Activated CD8-positive, alpha-beta memory T cell treated with anti-CD3 and anti-CD28 coated beads, Interleukin-2, amount 10 ng/mL, durations not matched to agents 7 days and 5 days (primary cell): ENCODE measurements at regions not wholly inside any gene's neighbourhood (a gene's known extent, or its start where the extent isn't known, plus 50 kb on each side); places are given as distances from the start of the nearest gene placed in this dataset.

ENCODE experiments used
- ATAC-seq: fragments of 150-1000 bp; cut with Tn5 transposase; one replicate; pipeline ENCODE4 v1.10.0; 2021; ENCODE audit warnings: moderate library complexity
- CTCF ChIA-PET: fragments of 350-600 bp; sonication (Branson Sonifier 250); formaldehyde crosslinking; loops from one replicate; lab custom pipeline; 2021; ENCODE audit warnings: antibody characterized with exemption; lab: Charles Lee
- DNase-seq: peaks from one replicate; pipeline ENCODE4 v3.0.0-alpha.2; 2020
- H3K27ac Mint-ChIP-seq: one replicate; pipeline ENCODE4 v1.8.0; 2021; ENCODE audit warnings: mild to moderate bottlenecking, mixed read lengths
- H3K27me3 Mint-ChIP-seq: one replicate; pipeline ENCODE4 v1.8.0; 2021; ENCODE audit warnings: mixed read lengths
- H3K36me3 Mint-ChIP-seq: one replicate; pipeline ENCODE4 v1.8.0; 2021; ENCODE audit warnings: mild to moderate bottlenecking, mixed read lengths
- H3K4me1 Mint-ChIP-seq: one replicate; pipeline ENCODE4 v1.8.0; 2021; ENCODE audit warnings: mixed read lengths
- H3K4me3 Mint-ChIP-seq: one replicate; pipeline ENCODE4 v1.8.0; 2021; ENCODE audit warnings: mild to moderate bottlenecking, moderate library complexity, mixed read lengths
- H3K9me3 Mint-ChIP-seq: one replicate; pipeline ENCODE4 v1.8.0; 2022; ENCODE audit warnings: low read depth, mixed read lengths

GRCh38 chr13:18961383-18962117 lies 220.1 kb downstream of the TUBA3C start:
- Mint-ChIP-seq H3K27ac (no peak overlapping the region), H3K27me3 (no peaks in the 10 kb centered on the region), H3K4me3 (no peak overlapping the region), H3K9me3 (peaks cover 12% of the 10 kb centered on the region), H3K36me3 (peaks cover 5% of the 10 kb centered on the region), H3K4me1 (no peaks in the 10 kb centered on the region)
- DNase-seq (no peak), ATAC-seq (no peak)
- CTCF ChIA-PET = no interaction called here

GRCh38 chr13:18960637-18961227 lies 220.9 kb downstream of the TUBA3C start:
- ATAC-seq (no peak), DNase-seq (no peak)
- peaks cover 7% of the 10 kb centered on the region for H3K36me3 Mint-ChIP-seq
- H3K27me3 Mint-ChIP-seq = no peaks in the 10 kb centered on the region
- H3K4me1 Mint-ChIP-seq = no peaks in the 10 kb centered on the region
- no peak overlapping the region for H3K4me3 Mint-ChIP-seq
- no peak overlapping the region for H3K27ac Mint-ChIP-seq
- CTCF ChIA-PET = no interaction called here
- peaks cover 14% of the 10 kb centered on the region for H3K9me3 Mint-ChIP-seq

GRCh38 chr13:18959996-18960395 lies 221.6 kb downstream of the TUBA3C start:
- no peaks in the 10 kb centered on the region for H3K27me3 Mint-ChIP-seq
- H3K9me3 Mint-ChIP-seq = peaks cover 16% of the 10 kb centered on the region
- DNase-seq = no peak
- H3K36me3 Mint-ChIP-seq = peaks cover 7% of the 10 kb centered on the region
- ATAC-seq = no peak
- no peaks in the 10 kb centered on the region for H3K4me1 Mint-ChIP-seq
- no peak overlapping the region for H3K4me3 Mint-ChIP-seq
- H3K27ac Mint-ChIP-seq = no peak overlapping the region
- CTCF ChIA-PET = no interaction called here

GRCh38 chr13:18959229-18959628 lies 222.4 kb downstream of the TUBA3C start:
- no peaks in the 10 kb centered on the region for H3K27me3 Mint-ChIP-seq
- CTCF ChIA-PET = no interaction called here

GRCh38 chr13:18956473-18957078 lies 225.0 kb downstream of the TUBA3C start:
- ATAC-seq (no peak), DNase-seq (no peak)
- Mint-ChIP-seq H3K27me3 (no peaks in the 10 kb centered on the region), H3K27ac (no peak overlapping the region), H3K4me3 (no peak overlapping the region), H3K36me3 (peaks cover 7% of the 10 kb centered on the region), H3K9me3 (peaks cover 18% of the 10 kb centered on the region), H3K4me1 (no peaks in the 10 kb centered on the region)
- CTCF ChIA-PET = no interaction called here

More at GRCh38 chr13:18959229-18959628, 222.4 kb downstream of the TUBA3C start:
- Mint-ChIP-seq H3K9me3 (peaks cover 20% of the 10 kb centered on the region), H3K4me1 (no peaks in the 10 kb centered on the region), H3K4me3 (no peak overlapping the region), H3K36me3 (peaks cover 7% of the 10 kb centered on the region), H3K27ac (no peak overlapping the region)
- no peak for DNase-seq
- ATAC-seq = no peak

- CTCF ChIA-PET = no interaction called here
- no peaks in the 10 kb centered on the region for H3K27me3 Mint-ChIP-seq
Observed at GRCh38 chr13:18954254-18954653, 227.4 kb downstream of the TUBA3C start.

GRCh38 chr13:18953139-18953930 lies 228.3 kb downstream of the TUBA3C start:
- H3K9me3 Mint-ChIP-seq = peaks cover 18% of the 10 kb centered on the region
- H3K4me3 Mint-ChIP-seq = no peak overlapping the region
- no peak overlapping the region for H3K27ac Mint-ChIP-seq
- CTCF ChIA-PET = no interaction called here
- DNase-seq = no peak
- H3K4me1 Mint-ChIP-seq = no peaks in the 10 kb centered on the region
- no peaks in the 10 kb centered on the region for H3K27me3 Mint-ChIP-seq
- H3K36me3 Mint-ChIP-seq = peaks cover 7% of the 10 kb centered on the region
- ATAC-seq = no peak

More at GRCh38 chr13:18954254-18954653, 227.4 kb downstream of the TUBA3C start:
- H3K27ac Mint-ChIP-seq = no peak overlapping the region
- H3K4me1 Mint-ChIP-seq = no peaks in the 10 kb centered on the region
- DNase-seq = no peak
- peaks cover 18% of the 10 kb centered on the region for H3K9me3 Mint-ChIP-seq
- H3K4me3 Mint-ChIP-seq = no peak overlapping the region
- ATAC-seq = no peak
- peaks cover 7% of the 10 kb centered on the region for H3K36me3 Mint-ChIP-seq

- Mint-ChIP-seq H3K9me3 (peaks cover 18% of the 10 kb centered on the region), H3K27ac (no peak overlapping the region), H3K4me3 (no peak overlapping the region), H3K36me3 (peaks cover 7% of the 10 kb centered on the region), H3K27me3 (no peaks in the 10 kb centered on the region), H3K4me1 (no peaks in the 10 kb centered on the region)
- CTCF ChIA-PET = no interaction called here
- ATAC-seq = no peak
- DNase-seq = no peak
Observed at GRCh38 chr13:18952225-18953016, 229.2 kb downstream of the TUBA3C start.

GRCh38 chr13:18951412-18951811 lies 230.2 kb downstream of the TUBA3C start:
- DNase-seq (no peak), ATAC-seq (no peak)
- H3K27me3 Mint-ChIP-seq = no peaks in the 10 kb centered on the region
- H3K4me1 Mint-ChIP-seq = no peaks in the 10 kb centered on the region
- no peak overlapping the region for H3K4me3 Mint-ChIP-seq
- H3K36me3 Mint-ChIP-seq = peaks cover 2% of the 10 kb centered on the region
- CTCF ChIA-PET = no interaction called here
- peaks cover 11% of the 10 kb centered on the region for H3K9me3 Mint-ChIP-seq
- no peak overlapping the region for H3K27ac Mint-ChIP-seq

- Mint-ChIP-seq H3K4me1 (no peaks in the 10 kb centered on the region), H3K36me3 (no peaks in the 10 kb centered on the region), H3K27me3 (no peaks in the 10 kb centered on the region), H3K27ac (no peak overlapping the region), H3K4me3 (no peak overlapping the region), H3K9me3 (peaks cover 3% of the 10 kb centered on the region)
- DNase-seq (no peak), ATAC-seq (no peak)
- CTCF ChIA-PET = no interaction called here
Observed at GRCh38 chr13:18949970-18950369, 231.7 kb downstream of the TUBA3C start.

GRCh38 chr13:18949489-18949761 lies 232.2 kb downstream of the TUBA3C start:
- no peak overlapping the region for H3K4me3 Mint-ChIP-seq
- no peaks in the 10 kb centered on the region for H3K4me1 Mint-ChIP-seq
- H3K9me3 Mint-ChIP-seq = peaks cover under 1% of the 10 kb centered on the region
- ATAC-seq (no peak), DNase-seq (no peak)
- CTCF ChIA-PET = no interaction called here
- H3K27ac Mint-ChIP-seq = no peak overlapping the region
- no peaks in the 10 kb centered on the region for H3K36me3 Mint-ChIP-seq
- H3K27me3 Mint-ChIP-seq = no peaks in the 10 kb centered on the region

GRCh38 chr13:18948664-18949488 lies 232.7 kb downstream of the TUBA3C start:
- H3K4me1 Mint-ChIP-seq = no peaks in the 10 kb centered on the region

More at GRCh38 chr13:18948664-18949488, 232.7 kb downstream of the TUBA3C start:
- Mint-ChIP-seq H3K27me3 (no peaks in the 10 kb centered on the region), H3K27ac (no peak overlapping the region), H3K9me3 (no peaks in the 10 kb centered on the region), H3K4me3 (no peak overlapping the region), H3K36me3 (no peaks in the 10 kb centered on the region)
- no peak for ATAC-seq
- DNase-seq = no peak
- CTCF ChIA-PET = no interaction called here
